ENCODE measurements at regions not wholly inside any gene's neighbourhood (a gene's known extent, or its start where the extent isn't known, plus 50 kb on each side); places are given as distances from the start of the nearest gene placed in this dataset.

- no peak for DNase-seq
Observed at GRCh38 chr14:101123618-101124510, 220.3 kb upstream of the RTL1 start.

- no peak for DNase-seq
Observed at GRCh38 chr14:101124815-101125214, 221.3 kb upstream of the RTL1 start.

- no peak for DNase-seq
Observed at GRCh38 chr14:101125313-101125712, 221.8 kb upstream of the RTL1 start.

- no peak for DNase-seq
Observed at GRCh38 chr14:101125719-101126651, 222.5 kb upstream of the RTL1 start.

- no peak for DNase-seq
Observed at GRCh38 chr14:101126731-101127130, 223.2 kb upstream of the RTL1 start.

- no peak for DNase-seq
Observed at GRCh38 chr14:101127224-101127623, 223.7 kb upstream of the RTL1 start.

- DNase-seq, result no peak
Observed at GRCh38 chr14:101128478-101129321, 225.2 kb upstream of the RTL1 start.

- no peak for DNase-seq
Observed at GRCh38 chr14:101129521-101130167, 226.1 kb upstream of the RTL1 start.

- DNase-seq, result no peak
Observed at GRCh38 chr14:101130861-101131260, 227.3 kb upstream of the RTL1 start.

GRCh38 chr14:101131451-101131916, 228.0 kb upstream of the RTL1 start:
- DNase-seq, result no peak

- no peak for DNase-seq
Observed at GRCh38 chr14:101132051-101132571, 228.6 kb upstream of the RTL1 start.

- DNase-seq, result no peak
Observed at GRCh38 chr14:101132588-101132987, 229.1 kb upstream of the RTL1 start.

- no peak for DNase-seq
Observed at GRCh38 chr14:101133068-101133467, 229.5 kb upstream of the RTL1 start.

GRCh38 chr14:101134161-101134631, 230.7 kb upstream of the RTL1 start:
- DNase-seq, result no peak

GRCh38 chr14:101134851-101135433, 231.4 kb upstream of the RTL1 start:
- DNase-seq, result no peak

- DNase-seq, result no peak
Observed at GRCh38 chr14:101135796-101136742, 232.5 kb upstream of the RTL1 start.

- no peak for DNase-seq
Observed at GRCh38 chr14:101137234-101137633, 233.7 kb upstream of the RTL1 start.

GRCh38 chr14:101147848-101148247, 244.3 kb upstream of the RTL1 start:
- no peak for DNase-seq

- no peak for DNase-seq
Observed at GRCh38 chr14:101150039-101150610, 246.6 kb upstream of the RTL1 start.
